Endothelial cell (in vitro differentiated cells): ENCODE measurements at regions not wholly inside any gene's neighbourhood (a gene's known extent, or its start where the extent isn't known, plus 50 kb on each side); places are given as distances from the start of the nearest gene placed in this dataset.
A peak's percentile ranks its signal among the peaks of the same experiment; 100 is the strongest.

Experiments used
- DNase-seq: peaks from one replicate; pipeline ENCODE4 v3.0.0; 2021; ENCODE audit warnings: low spot score
- H3K27ac Mint-ChIP-seq: one replicate; pipeline ENCODE4 v1.8.0; 2021; ENCODE audit warnings: mixed read lengths, inconsistent platforms; ENCODE audit not compliant: unreplicated experiment
- H3K27me3 Mint-ChIP-seq: one replicate; pipeline ENCODE4 v1.8.0; 2021; ENCODE audit warnings: mild to moderate bottlenecking, moderate library complexity, mixed read lengths, inconsistent platforms; ENCODE audit not compliant: unreplicated experiment
- H3K36me3 Mint-ChIP-seq: one replicate; pipeline ENCODE4 v1.8.0; 2021; ENCODE audit warnings: mild to moderate bottlenecking, low read depth, mixed read lengths, inconsistent platforms; ENCODE audit not compliant: unreplicated experiment
- H3K4me1 Mint-ChIP-seq: one replicate; pipeline ENCODE4 v1.8.0; 2021; ENCODE audit warnings: mild to moderate bottlenecking, mixed read lengths, inconsistent platforms; ENCODE audit not compliant: unreplicated experiment
- H3K4me3 Mint-ChIP-seq: one replicate; pipeline ENCODE4 v1.8.0; 2021; ENCODE audit warnings: mild to moderate bottlenecking, mixed read lengths, inconsistent platforms; ENCODE audit not compliant: unreplicated experiment
- H3K9me3 Mint-ChIP-seq: one replicate; pipeline ENCODE4 v1.8.0; 2021; ENCODE audit warnings: mixed read lengths, inconsistent platforms; ENCODE audit not compliant: unreplicated experiment
- TF ChIP-seq, protein P1 (sequence below): fragments of 200-600 bp; sonication (generic); IDR thresholded peaks from one replicate; pipeline ENCODE4 v1.5.0; 2021; ENCODE audit warnings: antibody characterized with exemption; ENCODE audit not compliant: unreplicated experiment

DNA sequence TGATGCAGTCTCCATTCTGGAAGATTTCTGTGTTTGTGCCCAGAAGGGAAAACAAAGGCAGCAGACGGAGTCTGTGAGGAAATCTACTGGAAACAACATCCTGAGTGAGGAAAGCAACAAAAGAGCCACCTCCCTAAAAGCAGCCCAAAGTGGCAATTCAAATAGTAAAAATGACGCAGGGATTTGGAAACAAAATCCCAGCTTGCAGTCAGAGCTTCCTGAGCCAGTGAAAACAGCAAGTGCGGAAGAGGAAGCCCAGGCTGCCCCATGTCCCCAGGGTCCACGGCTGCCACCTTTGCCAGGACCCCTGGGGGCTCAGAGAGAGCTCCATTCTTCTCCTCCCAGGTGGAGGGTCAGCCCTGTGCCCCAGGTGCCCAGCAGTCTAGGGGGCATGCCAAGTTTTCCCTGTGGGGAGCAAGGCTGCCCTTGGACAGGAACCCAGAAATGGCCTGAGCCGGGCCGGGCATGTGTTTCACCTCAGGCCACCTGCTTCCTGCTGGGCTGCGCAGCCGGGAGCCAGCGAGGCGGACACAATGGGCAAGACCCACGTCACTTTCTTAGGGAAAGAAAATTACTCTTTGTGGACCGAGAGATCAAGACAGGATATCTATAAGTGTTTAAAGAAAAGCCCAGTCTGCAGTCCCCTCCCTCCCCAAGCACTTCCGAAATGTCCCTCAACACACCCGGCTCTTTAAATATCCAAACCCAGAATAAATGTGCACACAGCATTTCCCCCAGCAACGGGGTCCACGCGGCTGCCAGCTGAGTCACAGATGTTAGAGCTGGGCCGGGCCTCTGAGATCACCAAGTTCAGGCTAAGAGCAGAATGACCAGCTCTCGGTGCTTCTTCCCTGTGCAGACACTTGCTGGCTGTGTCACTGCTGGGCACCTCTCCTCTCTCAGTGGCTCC is 231.1 kb downstream of the ARHGAP12 start:
- peak overlapping the region; percentile 100 for H3K27ac Mint-ChIP-seq
- peak; percentile 57 for DNase-seq
- TF ChIP-seq, protein P1, sequence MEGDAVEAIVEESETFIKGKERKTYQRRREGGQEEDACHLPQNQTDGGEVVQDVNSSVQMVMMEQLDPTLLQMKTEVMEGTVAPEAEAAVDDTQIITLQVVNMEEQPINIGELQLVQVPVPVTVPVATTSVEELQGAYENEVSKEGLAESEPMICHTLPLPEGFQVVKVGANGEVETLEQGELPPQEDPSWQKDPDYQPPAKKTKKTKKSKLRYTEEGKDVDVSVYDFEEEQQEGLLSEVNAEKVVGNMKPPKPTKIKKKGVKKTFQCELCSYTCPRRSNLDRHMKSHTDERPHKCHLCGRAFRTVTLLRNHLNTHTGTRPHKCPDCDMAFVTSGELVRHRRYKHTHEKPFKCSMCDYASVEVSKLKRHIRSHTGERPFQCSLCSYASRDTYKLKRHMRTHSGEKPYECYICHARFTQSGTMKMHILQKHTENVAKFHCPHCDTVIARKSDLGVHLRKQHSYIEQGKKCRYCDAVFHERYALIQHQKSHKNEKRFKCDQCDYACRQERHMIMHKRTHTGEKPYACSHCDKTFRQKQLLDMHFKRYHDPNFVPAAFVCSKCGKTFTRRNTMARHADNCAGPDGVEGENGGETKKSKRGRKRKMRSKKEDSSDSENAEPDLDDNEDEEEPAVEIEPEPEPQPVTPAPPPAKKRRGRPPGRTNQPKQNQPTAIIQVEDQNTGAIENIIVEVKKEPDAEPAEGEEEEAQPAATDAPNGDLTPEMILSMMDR: no peak
- peaks cover 16% of the 10 kb centered on the region for H3K36me3 Mint-ChIP-seq
- H3K4me3 Mint-ChIP-seq: peak overlapping the region; percentile 7
- H3K9me3 Mint-ChIP-seq: peaks cover 6% of the 10 kb centered on the region
- peaks cover 73% of the 10 kb centered on the region for H3K4me1 Mint-ChIP-seq
- H3K27me3 Mint-ChIP-seq: peaks cover 18% of the 10 kb centered on the region

DNA sequence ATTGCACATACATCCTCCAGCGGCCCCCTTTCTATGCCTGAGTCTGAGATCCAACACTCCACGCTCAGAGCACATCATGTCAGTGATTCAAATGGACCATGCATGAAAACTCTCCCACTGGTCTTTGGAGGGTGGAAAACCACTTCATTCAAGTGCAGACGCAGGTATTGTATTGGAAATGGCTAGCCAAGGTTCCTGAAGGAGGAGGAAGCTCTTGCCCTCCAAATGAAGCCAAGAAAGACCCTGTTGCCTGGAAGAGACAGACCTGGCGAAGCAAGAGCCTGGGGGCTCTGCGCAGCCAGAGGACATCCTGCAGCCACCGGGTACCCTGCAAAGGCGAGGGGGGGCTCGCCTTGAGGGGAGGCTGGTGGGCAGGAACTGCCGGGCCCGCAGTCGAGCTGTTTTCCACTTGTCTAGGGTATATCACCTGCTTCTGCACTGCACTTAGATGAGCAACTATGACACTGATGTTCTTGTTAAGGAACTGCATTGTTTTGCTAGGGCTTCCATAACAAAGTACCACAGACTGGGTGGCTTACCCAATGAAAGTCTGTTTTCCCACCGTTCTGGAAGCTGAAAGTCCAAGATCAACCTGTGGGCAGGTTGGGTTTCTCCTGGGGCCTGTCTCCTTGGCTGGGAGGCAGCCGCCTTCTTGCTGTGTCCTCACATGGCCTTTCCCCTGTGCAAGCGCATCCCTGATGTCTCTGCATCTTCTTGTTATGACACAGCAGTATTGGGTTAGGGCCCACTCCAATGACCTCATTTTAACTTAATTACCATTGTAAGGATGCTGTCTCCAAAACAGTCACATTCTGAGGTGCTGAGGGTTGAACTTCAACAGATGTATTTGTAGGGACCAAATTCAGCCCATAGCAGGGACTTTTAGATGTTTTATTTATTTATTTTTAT is 233.4 kb downstream of the ARHGAP12 start:
- peaks cover 10% of the 10 kb centered on the region for H3K27me3 Mint-ChIP-seq
- H3K27ac Mint-ChIP-seq: peak overlapping the region; percentile 13
- H3K9me3 Mint-ChIP-seq: peaks cover under 1% of the 10 kb centered on the region
- H3K4me3 Mint-ChIP-seq: no peak overlapping the region
- peaks cover 8% of the 10 kb centered on the region for H3K36me3 Mint-ChIP-seq
- TF ChIP-seq, protein P1: no peak
- DNase-seq: no peak
- H3K4me1 Mint-ChIP-seq: peaks cover 51% of the 10 kb centered on the region

DNA sequence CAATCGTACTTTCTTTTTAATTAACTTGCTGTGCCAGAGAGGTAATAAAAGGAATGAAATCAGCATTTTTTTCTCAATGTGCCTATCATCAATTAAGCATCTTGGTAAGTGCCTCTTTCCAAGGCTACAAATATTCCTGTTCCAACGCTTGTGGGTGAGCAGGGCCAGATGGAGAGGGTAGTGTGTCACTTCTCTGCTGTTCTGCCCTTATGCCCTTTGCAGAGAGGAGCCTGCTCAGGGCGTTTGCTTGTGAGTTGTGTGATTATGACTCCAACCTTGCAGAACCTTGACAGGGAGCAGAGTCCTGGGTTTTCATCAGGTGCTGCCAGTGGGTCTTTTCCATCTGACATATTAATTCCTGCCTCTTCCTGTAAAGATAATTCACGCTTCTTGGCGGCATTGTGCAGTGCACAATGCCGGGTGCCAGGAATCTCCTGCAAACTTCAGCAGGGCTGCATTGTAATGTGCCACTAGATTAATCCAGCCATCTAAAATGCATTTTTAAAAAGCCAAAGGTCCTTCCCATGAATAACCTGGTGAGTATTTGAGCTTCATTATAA is 234.4 kb downstream of the ARHGAP12 start:
- Mint-ChIP-seq H3K4me1 (peaks cover 41% of the 10 kb centered on the region), H3K9me3 (peaks cover 9% of the 10 kb centered on the region), H3K36me3 (peaks cover 18% of the 10 kb centered on the region), H3K4me3 (no peak overlapping the region), H3K27ac (no peak overlapping the region), H3K27me3 (peaks cover 10% of the 10 kb centered on the region)
- DNase-seq: no peak
- TF ChIP-seq, protein P1: no peak

- H3K36me3 Mint-ChIP-seq: peaks cover 24% of the 10 kb centered on the region
Observed at GRCh38 chr10:31693491-31693890, 235.1 kb downstream of the ARHGAP12 start.

More at GRCh38 chr10:31693491-31693890, 235.1 kb downstream of the ARHGAP12 start:
- no peak for DNase-seq
- H3K4me1 Mint-ChIP-seq: peaks cover 34% of the 10 kb centered on the region
- H3K9me3 Mint-ChIP-seq: peaks cover 15% of the 10 kb centered on the region
- TF ChIP-seq, protein P1: no peak
- peaks cover 10% of the 10 kb centered on the region for H3K27me3 Mint-ChIP-seq
- H3K4me3 Mint-ChIP-seq: no peak overlapping the region
- H3K27ac Mint-ChIP-seq: no peak overlapping the region
